H1 (cell line): ENCODE measurements at regions not wholly inside any gene's neighbourhood (a gene's known extent, or its start where the extent isn't known, plus 50 kb on each side); places are given as distances from the start of the nearest gene placed in this dataset.

Experiments
- KDM5A ChIP-seq: fragments of 200-600 bp; IDR thresholded peaks from 2 replicates; pipeline ENCODE4 v1.7.1; 2012; ENCODE audit warnings: mild to moderate bottlenecking, low read length, inconsistent platforms, mixed read lengths
- NRF1 ChIP-seq: IDR thresholded peaks from 2 replicates; pipeline ENCODE4 v1.6.1; 2011; ENCODE audit warnings: mild to moderate bottlenecking, low read depth, low read length, improper control_type of control experiment
- POLR2A ChIP-seq, 2 experiments: IDR thresholded peaks; 1 replicate in 1 of 2; 2 replicates in 1 of 2; pipeline ENCODE4 v1.6.1; 2011; ENCODE audit warnings: low read depth in 2 of 2, low read length in 2 of 2, mild to moderate bottlenecking in 2 of 2; ENCODE audit errors: control extremely low read depth in 1 of 2

DNA sequence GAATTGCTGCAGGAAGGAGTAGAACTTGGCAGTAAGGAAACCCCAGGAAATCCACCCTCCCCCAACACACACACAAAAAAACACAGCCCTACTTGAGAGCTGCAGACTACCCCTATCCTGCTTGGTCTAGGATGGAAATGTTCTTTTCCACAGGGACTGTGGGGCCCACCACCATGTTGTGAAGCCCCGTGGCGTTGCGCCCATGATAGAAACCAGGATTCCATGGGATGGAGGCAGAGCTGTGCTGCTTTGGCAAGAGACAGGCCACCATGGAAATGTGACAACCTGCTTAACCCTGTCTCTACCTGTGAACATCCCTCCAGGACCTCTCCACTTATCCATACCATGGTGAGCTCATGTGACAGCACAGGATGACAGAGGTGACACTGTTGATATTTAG, 121.1 kb upstream of the NGF start (continued):
- TF ChIP-seq POLR2A (IDR thresholded peaks at IDR 0.05; ENCODE audit: control extremely low read depth in 1 of 2, low read depth in 2 of 2, low read length in 2 of 2) = no peak
- no peak for TF ChIP-seq KDM5A
- no peak for TF ChIP-seq NRF1
